GM23248 (cell line): ENCODE measurements at regions not wholly inside any gene's neighbourhood (a gene's known extent, or its start where the extent isn't known, plus 50 kb on each side); places are given as distances from the start of the nearest gene placed in this dataset.

Experiments used
- DNase-seq: peaks from one replicate; pipeline ENCODE4 v3.0.0-alpha.2; 2015
- H2AFZ ChIP-seq: fragments of 200-600 bp; sonication (generic); 2 replicates; pipeline ENCODE4 v1.6.1; 2016; ENCODE audit warnings: antibody characterized with exemption
- H3F3A ChIP-seq: fragments of 200-600 bp; sonication (generic); 2 replicates; pipeline ENCODE4 v1.6.1; 2016; ENCODE audit warnings: mild to moderate bottlenecking, antibody characterized with exemption, mixed run types; ENCODE audit not compliant: insufficient read depth
- H3K27ac ChIP-seq: fragments of 200-600 bp; sonication (generic); 2 replicates; pipeline ENCODE4 v1.5.1; 2016; ENCODE audit warnings: mild to moderate bottlenecking
- H3K27me3 ChIP-seq: fragments of 200-600 bp; sonication (generic); replicated peaks from 2 replicates; pipeline ENCODE4 v1.6.1; 2016; ENCODE audit warnings: mild to moderate bottlenecking; ENCODE audit not compliant: insufficient read depth
- H3K36me3 ChIP-seq: fragments of 200-600 bp; sonication (generic); 2 replicates; pipeline ENCODE4 v1.6.1; 2016; ENCODE audit warnings: low read depth, mild to moderate bottlenecking
- H3K4me1 ChIP-seq: fragments of 200-600 bp; sonication (generic); 2 replicates; pipeline ENCODE4 v1.6.1; 2016; ENCODE audit warnings: mild to moderate bottlenecking; ENCODE audit not compliant: insufficient read depth
- H3K4me2 ChIP-seq: fragments of 200-600 bp; sonication (generic); one replicate; pipeline ENCODE4 v1.6.1; 2016; ENCODE audit warnings: mild to moderate bottlenecking; ENCODE audit not compliant: unreplicated experiment
- H3K4me3 ChIP-seq: fragments of 200-600 bp; sonication (generic); 2 replicates; pipeline ENCODE4 v1.5.1; 2016; ENCODE audit warnings: mild to moderate bottlenecking
- H3K79me2 ChIP-seq: fragments of 200-600 bp; sonication (generic); 2 replicates; pipeline ENCODE4 v1.6.1; 2016; ENCODE audit warnings: mild to moderate bottlenecking; ENCODE audit not compliant: insufficient read depth
- H3K9ac ChIP-seq: fragments of 200-600 bp; sonication (generic); 2 replicates; pipeline ENCODE4 v1.6.1; 2016; ENCODE audit warnings: mild to moderate bottlenecking
- H3K9me2 ChIP-seq: fragments of 200-600 bp; sonication (generic); 2 replicates; pipeline ENCODE4 v1.6.1; 2016; ENCODE audit warnings: mixed run types, mild to moderate bottlenecking, moderate library complexity; ENCODE audit not compliant: insufficient read depth
- H3K9me3 ChIP-seq: fragments of 200-600 bp; sonication (generic); one replicate; pipeline ENCODE4 v1.6.1; 2017; ENCODE audit warnings: low read depth
- H4K20me1 ChIP-seq: fragments of 200-600 bp; sonication (generic); 2 replicates; pipeline ENCODE4 v1.6.0; 2016; ENCODE audit not compliant: insufficient read depth
- EZH2 ChIP-seq: fragments of 200-600 bp; sonication (generic); IDR thresholded peaks from 2 replicates; pipeline ENCODE4 v1.6.1; 2018; ENCODE audit warnings: antibody characterized with exemption, mild to moderate bottlenecking; ENCODE audit not compliant: insufficient read depth, poor library complexity, severe bottlenecking
- EZH2phosphoT487 ChIP-seq: fragments of 200-600 bp; sonication (generic); IDR thresholded peaks from 2 replicates; pipeline ENCODE4 v1.6.1; 2018; ENCODE audit warnings: antibody characterized with exemption, moderate library complexity, mild to moderate bottlenecking, low read depth; ENCODE audit not compliant: insufficient read depth
- WGBS, 2 experiments: methylation state at CpG; one replicate each; pipeline ENCODE4 v1.1.6; 2015 to 2017; ENCODE audit warnings: low lambda C conversion rate in 2 of 2, low coverage in 1 of 2; ENCODE audit errors: missing lambda C conversion rate in 2 of 2; 5-methylcytosine and 5-hydroxymethylcytosine counted together
- in situ Hi-C: fragments of 300-500 bp; cut with MboI; formaldehyde crosslinking; loops from 2 replicates; pipeline ENCODE4 v1.15.0; 2020

DNA sequence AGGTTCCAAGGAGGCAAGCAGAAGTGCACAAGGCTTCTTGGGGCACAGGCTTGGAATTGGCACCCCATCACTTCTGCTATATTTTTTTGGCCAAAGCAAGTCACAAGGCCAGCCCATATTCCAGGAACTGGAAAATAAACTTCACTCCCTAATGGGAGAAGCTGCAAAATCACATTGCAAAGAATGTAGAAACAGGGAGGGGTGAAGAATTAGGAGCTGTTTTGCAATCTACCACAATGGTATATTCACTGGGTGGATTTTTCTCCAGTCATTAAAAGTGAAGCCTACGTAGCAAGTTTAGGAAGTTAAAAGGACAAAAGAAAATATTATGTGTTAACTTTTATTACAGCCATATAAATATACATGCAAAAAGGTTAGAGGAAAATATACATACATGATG, 464.8 kb downstream of the COG6 start:
- 21 to 26% methylated on average over 1 of the region's 1 CpG for WGBS, 2 experiments
- Histone ChIP-seq H3K9me2 (no peaks in the 10 kb centered on the region), H3K27me3 (no peaks in the 10 kb centered on the region), H4K20me1 (no peaks in the 10 kb centered on the region), H3K4me2 (peak overlapping the region; percentile 80), H2AFZ (no peak overlapping the region), H3K4me3 (peak overlapping the region; percentile 51), H3K9ac (peak overlapping the region; percentile 77), H3F3A (peaks cover 17% of the 10 kb centered on the region), H3K79me2 (no peaks in the 10 kb centered on the region), H3K9me3 (no peaks in the 10 kb centered on the region), H3K27ac (peak overlapping the region; percentile 96), H3K36me3 (no peaks in the 10 kb centered on the region), H3K4me1 (peaks cover 22% of the 10 kb centered on the region)
- in situ Hi-C loops, result no loop called here
- DNase-seq, result peak; percentile 73
- no peak for TF ChIP-seq EZH2phosphoT487
- no peak for TF ChIP-seq EZH2

DNA sequence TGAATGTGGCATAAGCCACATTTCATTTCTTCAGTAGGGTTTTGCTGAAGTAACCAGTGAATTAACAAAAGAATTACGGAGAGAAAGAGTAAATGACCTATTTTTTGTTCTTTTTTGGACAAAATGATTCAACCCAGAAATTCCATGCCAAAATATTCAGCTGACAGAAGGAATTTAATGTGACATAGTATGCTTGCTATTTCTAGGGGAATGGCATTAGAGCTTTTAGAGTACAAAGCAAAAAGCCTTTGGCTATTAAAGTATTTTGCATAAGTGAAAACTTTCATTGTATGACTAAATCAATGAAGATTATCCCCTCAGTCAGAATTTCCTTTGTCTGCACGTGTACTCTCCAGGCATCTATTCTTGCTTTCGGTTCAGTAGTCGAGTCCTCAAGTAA, 465.3 kb downstream of the COG6 start:
- Histone ChIP-seq H3K4me3 (peak overlapping the region; percentile 51), H3K79me2 (no peaks in the 10 kb centered on the region), H3F3A (peaks cover 15% of the 10 kb centered on the region), H3K9me3 (no peaks in the 10 kb centered on the region), H3K9me2 (no peaks in the 10 kb centered on the region), H2AFZ (peak overlapping the region; percentile 7; the same call in 1 of the 2 replicates), H4K20me1 (no peaks in the 10 kb centered on the region), H3K4me1 (peaks cover 17% of the 10 kb centered on the region), H3K9ac (peak overlapping the region; percentile 77), H3K27me3 (no peaks in the 10 kb centered on the region), H3K27ac (peak overlapping the region; percentile 96), H3K36me3 (no peaks in the 10 kb centered on the region), H3K4me2 (peak overlapping the region; percentile 80)
- no peak for TF ChIP-seq EZH2
- no peak for TF ChIP-seq EZH2phosphoT487
- 3 to 6% methylated on average over 4 of the region's 4 CpGs for WGBS, 2 experiments
- DNase-seq, result peak; percentile 84
- in situ Hi-C loops, result no loop called here

DNA sequence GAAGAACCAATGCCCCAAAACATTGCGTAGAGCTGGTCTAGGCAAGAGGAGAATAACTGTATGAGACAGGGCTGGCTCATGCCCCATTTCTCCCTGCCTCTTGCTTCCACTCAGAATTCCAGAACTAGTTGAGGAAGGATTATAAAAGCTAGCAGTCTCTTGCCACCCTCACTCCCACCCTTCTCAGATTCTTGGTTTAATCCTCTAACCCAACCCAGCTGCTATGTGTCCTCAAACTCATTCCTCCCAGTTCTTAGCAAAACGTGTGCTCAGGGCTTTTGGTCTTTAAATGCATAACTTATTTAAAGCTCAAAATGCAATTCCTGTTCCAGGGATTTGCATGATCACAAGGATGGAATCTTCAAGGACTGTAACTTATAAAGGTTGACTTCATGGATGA, 466.3 kb downstream of the COG6 start:
- no peak for DNase-seq
- 50 to 55% methylated on average over 2 of the region's 2 CpGs for WGBS, 2 experiments
- peak overlapping the region; percentile 96; the same call in 1 of the 2 replicates for H3K27ac ChIP-seq
- H3K27me3 ChIP-seq, result no peaks in the 10 kb centered on the region
- H3F3A ChIP-seq, result peaks cover 15% of the 10 kb centered on the region
- no peaks in the 10 kb centered on the region for H3K79me2 ChIP-seq
- in situ Hi-C loops, result no loop called here
- H3K9me3 ChIP-seq, result no peaks in the 10 kb centered on the region
- no peaks in the 10 kb centered on the region for H4K20me1 ChIP-seq
- peaks cover 15% of the 10 kb centered on the region for H3K4me1 ChIP-seq
- H3K4me3 ChIP-seq, result no peak overlapping the region
- no peak overlapping the region for H3K4me2 ChIP-seq
- H3K36me3 ChIP-seq, result no peaks in the 10 kb centered on the region
- H3K9ac ChIP-seq, result no peak overlapping the region
- no peaks in the 10 kb centered on the region for H3K9me2 ChIP-seq
- TF ChIP-seq EZH2phosphoT487, result no peak
- H2AFZ ChIP-seq, result no peak overlapping the region

DNA sequence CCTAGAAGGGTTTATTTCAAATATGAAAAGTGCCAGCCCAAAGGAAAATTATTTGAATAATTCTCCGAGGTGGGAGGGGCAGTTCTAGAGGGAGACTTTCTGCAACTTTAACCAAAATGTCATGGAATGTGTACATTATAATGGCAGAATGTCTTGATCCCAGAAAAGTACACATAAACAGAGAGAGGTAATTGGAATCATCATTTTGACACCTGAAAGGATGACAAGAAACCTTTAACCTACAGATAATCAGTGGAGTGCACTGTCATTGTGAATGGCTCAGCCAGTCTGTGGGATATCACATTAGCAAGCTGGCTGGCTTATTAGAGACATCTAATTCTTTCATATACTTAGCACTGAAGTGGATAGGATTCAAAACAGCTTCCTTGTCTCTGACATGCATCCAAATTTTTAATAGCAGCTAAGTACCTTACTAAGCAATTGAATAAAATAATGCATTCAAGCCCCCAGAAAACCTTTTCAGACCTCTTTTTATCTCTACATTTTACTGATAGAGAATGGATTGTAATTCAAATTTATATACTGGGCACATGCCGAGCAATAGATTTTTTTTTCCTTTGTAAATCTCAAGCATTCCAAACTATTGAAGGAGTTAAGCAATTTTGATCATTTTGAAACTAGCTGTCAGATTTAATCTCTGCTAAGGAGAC, 468.6 kb downstream of the COG6 start:
- DNase-seq, result no peak
- Histone ChIP-seq H3K4me2 (no peak overlapping the region), H2AFZ (no peak overlapping the region), H4K20me1 (no peaks in the 10 kb centered on the region), H3K9ac (no peak overlapping the region), H3K79me2 (no peaks in the 10 kb centered on the region), H3K4me1 (peaks cover 17% of the 10 kb centered on the region), H3F3A (peaks cover 15% of the 10 kb centered on the region), H3K27me3 (no peaks in the 10 kb centered on the region), H3K4me3 (no peak overlapping the region), H3K9me2 (no peaks in the 10 kb centered on the region), H3K27ac (no peak overlapping the region), H3K9me3 (no peaks in the 10 kb centered on the region), H3K36me3 (no peaks in the 10 kb centered on the region)
- in situ Hi-C loops, result no loop called here
- TF ChIP-seq EZH2phosphoT487 (no peak), EZH2 (no peak)
- WGBS, 2 experiments, result 47 to 58% methylated on average over 2 of the region's 2 CpGs

DNA sequence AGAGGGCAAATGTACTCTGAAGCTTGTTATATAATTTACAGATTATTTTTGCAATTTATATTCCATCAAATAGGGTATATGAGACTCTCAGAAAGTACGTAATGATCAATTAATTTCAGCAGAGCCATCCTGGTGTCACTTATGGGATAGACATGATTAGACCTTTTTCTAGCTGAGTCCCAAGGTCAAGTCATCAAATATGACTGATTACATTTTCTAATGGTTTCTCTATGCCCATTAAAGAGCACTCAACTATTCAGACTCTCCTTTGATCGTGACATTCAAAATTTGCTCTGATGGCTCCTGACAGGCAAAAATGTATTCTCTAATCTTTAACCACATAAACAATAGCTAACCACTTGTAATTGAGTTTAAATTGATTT, 469.2 kb downstream of the COG6 start:
- no peak overlapping the region for H3K9ac ChIP-seq
- H3K4me3 ChIP-seq, result no peak overlapping the region
- H3K4me2 ChIP-seq, result no peak overlapping the region
- 78 to 88% methylated on average over 2 of the region's 2 CpGs for WGBS, 2 experiments
- H4K20me1 ChIP-seq, result no peaks in the 10 kb centered on the region
- H3F3A ChIP-seq, result peaks cover 15% of the 10 kb centered on the region
- H2AFZ ChIP-seq, result no peak overlapping the region
- H3K27me3 ChIP-seq, result no peaks in the 10 kb centered on the region
- TF ChIP-seq EZH2 (no peak), EZH2phosphoT487 (no peak)
- no peaks in the 10 kb centered on the region for H3K9me3 ChIP-seq
- H3K36me3 ChIP-seq, result no peaks in the 10 kb centered on the region
- DNase-seq, result no peak
- in situ Hi-C loops, result no loop called here
- peaks cover 17% of the 10 kb centered on the region for H3K4me1 ChIP-seq
- H3K79me2 ChIP-seq, result no peaks in the 10 kb centered on the region
- no peaks in the 10 kb centered on the region for H3K9me2 ChIP-seq
- H3K27ac ChIP-seq, result no peak overlapping the region
